GM23338 (cell line): ENCODE measurements at regions not wholly inside any gene's neighbourhood (a gene's known extent, or its start where the extent isn't known, plus 50 kb on each side); places are given as distances from the start of the nearest gene placed in this dataset.

Experiments
- ATAC-seq: fragments of 200-7000 bp; cut with Tn5 transposase; 3 replicates; pipeline ENCODE4 v1.9.1; 2020
- DNase-seq: peaks from one replicate; pipeline ENCODE4 v3.0.0-alpha.2; 2015; ENCODE audit warnings: low spot score
- H2AFZ ChIP-seq: fragments of 200-600 bp; sonication (generic); 2 replicates; pipeline ENCODE4 v1.8.0; 2016; ENCODE audit warnings: antibody characterized with exemption, mild to moderate bottlenecking, moderate library complexity
- H3F3A ChIP-seq: fragments of 200-600 bp; sonication (generic); replicated peaks from 2 replicates; pipeline ENCODE4 v1.8.0; 2017; ENCODE audit warnings: antibody characterized with exemption, mixed run types, low read depth
- H3K27ac ChIP-seq: fragments of 200-600 bp; sonication (generic); 2 replicates; pipeline ENCODE4 v1.6.1; 2016; ENCODE audit warnings: low read depth
- H3K27me3 ChIP-seq: fragments of 200-600 bp; sonication (generic); 2 replicates; pipeline ENCODE4 v1.8.0; 2016; ENCODE audit warnings: mild to moderate bottlenecking, mixed run types, moderate library complexity; ENCODE audit not compliant: insufficient read depth
- H3K36me3 ChIP-seq: fragments of 200-600 bp; sonication (generic); 2 replicates; pipeline ENCODE4 v1.8.0; 2016; ENCODE audit warnings: mild to moderate bottlenecking; ENCODE audit not compliant: insufficient read depth
- H3K4me1 ChIP-seq: fragments of 200-600 bp; sonication (generic); 2 replicates; pipeline ENCODE4 v1.8.0; 2016; ENCODE audit warnings: mild to moderate bottlenecking, moderate library complexity; ENCODE audit not compliant: insufficient read depth
- H3K4me2 ChIP-seq: fragments of 200-600 bp; sonication (generic); 2 replicates; pipeline ENCODE4 v1.7.1; 2017; ENCODE audit warnings: mixed run types
- H3K4me3 ChIP-seq: fragments of 200-600 bp; sonication (generic); 2 replicates; pipeline ENCODE4 v1.6.1; 2016; ENCODE audit warnings: mixed run types
- H3K79me2 ChIP-seq: fragments of 200-600 bp; sonication (generic); replicated peaks from 2 replicates; pipeline ENCODE4 v1.8.0; 2017; ENCODE audit warnings: mild to moderate bottlenecking; ENCODE audit not compliant: insufficient read depth
- H3K9me2 ChIP-seq: fragments of 200-600 bp; sonication (generic); 2 replicates; pipeline ENCODE4 v1.8.0; 2017; ENCODE audit not compliant: insufficient read depth
- H4K20me1 ChIP-seq: fragments of 200-600 bp; sonication (generic); replicated peaks from 2 replicates; pipeline ENCODE4 v1.8.0; 2017; ENCODE audit warnings: mild to moderate bottlenecking; ENCODE audit not compliant: insufficient read depth
- H3K27ac Mint-ChIP-seq: 2 replicates; pipeline ENCODE4 v1.8.0; 2020; ENCODE audit warnings: inconsistent platforms, mild to moderate bottlenecking, moderate library complexity, mixed read lengths
- H3K27me3 Mint-ChIP-seq: 3 replicates; pipeline ENCODE4 v1.8.0; 2022; ENCODE audit warnings: low read depth, mild to moderate bottlenecking, moderate library complexity, mixed read lengths, inconsistent platforms; ENCODE audit not compliant: insufficient read depth, poor library complexity
- H3K36me3 Mint-ChIP-seq: 3 replicates; pipeline ENCODE4 v1.8.0; 2021; ENCODE audit warnings: low read depth, mild to moderate bottlenecking, inconsistent platforms, moderate library complexity, mixed read lengths
- H3K4me1 Mint-ChIP-seq: 3 replicates; pipeline ENCODE4 v1.8.0; 2020; ENCODE audit warnings: mild to moderate bottlenecking, inconsistent platforms, mixed read lengths
- H3K4me3 Mint-ChIP-seq: 3 replicates; pipeline ENCODE4 v1.8.0; 2021; ENCODE audit warnings: moderate library complexity, mild to moderate bottlenecking, inconsistent platforms, mixed read lengths
- H3K9me3 Mint-ChIP-seq: 3 replicates; pipeline ENCODE4 v1.8.0; 2020; ENCODE audit warnings: moderate library complexity, mild to moderate bottlenecking, inconsistent platforms, mixed read lengths
- CREB1 ChIP-seq: fragments of 250-450 bp; sonication (Bioruptor Pico); IDR thresholded peaks from 2 replicates; pipeline ENCODE4 v1.5.0; 2020; ENCODE audit warnings: low read depth, mild to moderate bottlenecking, moderate library complexity
- EZH2phosphoT487 ChIP-seq: fragments of 200-600 bp; sonication (generic); IDR thresholded peaks from one replicate; pipeline ENCODE4 v1.8.1; 2018; ENCODE audit warnings: antibody characterized with exemption; ENCODE audit not compliant: unreplicated experiment
- NANOG ChIP-seq: IDR thresholded peaks from 2 replicates; pipeline ENCODE4 v1.6.1; 2016; ENCODE audit warnings: antibody characterized with exemption, borderline replicate concordance
- ZNF114 ChIP-seq: fragments of 250-450 bp; sonication (Bioruptor Pico); IDR thresholded peaks from 2 replicates; pipeline ENCODE4 v1.5.0; 2020; ENCODE audit warnings: mild to moderate bottlenecking, moderate library complexity
- TF ChIP-seq, protein P1 (sequence below), 2 experiments: fragments of 200-600 bp in 1 of 2; sonication (generic) in 1 of 2; conservative IDR thresholded peaks; 2 replicates each; pipeline versions ENCODE4 v1.5.1 to v1.6.1; 2016 to 2017; ENCODE audit warnings: antibody characterized with exemption in 2 of 2, low read depth in 2 of 2, mild to moderate bottlenecking in 2 of 2, moderate library complexity in 1 of 2
- TF ChIP-seq, protein P2 (sequence below): IDR thresholded peaks from one replicate; pipeline ENCODE4 v1.6.1; 2018; ENCODE audit warnings: antibody characterized with exemption; ENCODE audit not compliant: unreplicated experiment
- TF ChIP-seq, protein P3 (sequence below): fragments of 250-450 bp; sonication (Bioruptor Pico); IDR thresholded peaks from 2 replicates; pipeline ENCODE4 v1.5.0; 2020; ENCODE audit warnings: mild to moderate bottlenecking, moderate library complexity

DNA sequence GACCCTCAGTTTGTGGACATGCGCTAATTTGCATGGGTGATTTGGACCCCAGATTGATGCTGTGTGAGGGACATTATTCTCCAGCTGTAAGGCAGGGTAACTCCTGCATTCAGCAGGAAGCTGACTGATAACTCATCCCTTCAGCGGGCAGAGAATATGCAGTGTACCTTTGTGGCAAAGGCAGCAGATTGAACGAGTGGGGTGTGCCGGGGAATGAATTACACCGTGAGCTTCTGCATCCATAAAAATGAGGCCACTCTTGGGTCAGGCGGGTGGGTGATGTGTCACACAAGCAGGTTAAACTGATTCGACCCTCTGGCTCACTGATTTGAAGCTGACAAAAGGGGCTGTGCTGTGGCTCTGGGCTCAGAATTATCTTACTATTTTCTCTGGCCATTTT is 128.9 kb upstream of the PMFBP1 start:
- Mint-ChIP-seq H3K27me3 (no peaks in the 10 kb centered on the region), H3K4me3 (no peak overlapping the region), H3K4me1 (no peaks in the 10 kb centered on the region; the same call in 2 of the 3 replicates), H3K9me3 (peaks cover 6% of the 10 kb centered on the region; the same call in 2 of the 3 replicates), H3K36me3 (peaks cover 3% of the 10 kb centered on the region; the same call in 2 of the 3 replicates), H3K27ac (no peak overlapping the region)
- H3K27ac ChIP-seq: no peak overlapping the region
- TF ChIP-seq, protein P1, sequence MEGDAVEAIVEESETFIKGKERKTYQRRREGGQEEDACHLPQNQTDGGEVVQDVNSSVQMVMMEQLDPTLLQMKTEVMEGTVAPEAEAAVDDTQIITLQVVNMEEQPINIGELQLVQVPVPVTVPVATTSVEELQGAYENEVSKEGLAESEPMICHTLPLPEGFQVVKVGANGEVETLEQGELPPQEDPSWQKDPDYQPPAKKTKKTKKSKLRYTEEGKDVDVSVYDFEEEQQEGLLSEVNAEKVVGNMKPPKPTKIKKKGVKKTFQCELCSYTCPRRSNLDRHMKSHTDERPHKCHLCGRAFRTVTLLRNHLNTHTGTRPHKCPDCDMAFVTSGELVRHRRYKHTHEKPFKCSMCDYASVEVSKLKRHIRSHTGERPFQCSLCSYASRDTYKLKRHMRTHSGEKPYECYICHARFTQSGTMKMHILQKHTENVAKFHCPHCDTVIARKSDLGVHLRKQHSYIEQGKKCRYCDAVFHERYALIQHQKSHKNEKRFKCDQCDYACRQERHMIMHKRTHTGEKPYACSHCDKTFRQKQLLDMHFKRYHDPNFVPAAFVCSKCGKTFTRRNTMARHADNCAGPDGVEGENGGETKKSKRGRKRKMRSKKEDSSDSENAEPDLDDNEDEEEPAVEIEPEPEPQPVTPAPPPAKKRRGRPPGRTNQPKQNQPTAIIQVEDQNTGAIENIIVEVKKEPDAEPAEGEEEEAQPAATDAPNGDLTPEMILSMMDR (conservative IDR thresholded peaks at IDR 0.05; ENCODE audit: low read depth in 2 of 2): no peak
- no peak for TF ChIP-seq NANOG
- TF ChIP-seq, protein P2, sequence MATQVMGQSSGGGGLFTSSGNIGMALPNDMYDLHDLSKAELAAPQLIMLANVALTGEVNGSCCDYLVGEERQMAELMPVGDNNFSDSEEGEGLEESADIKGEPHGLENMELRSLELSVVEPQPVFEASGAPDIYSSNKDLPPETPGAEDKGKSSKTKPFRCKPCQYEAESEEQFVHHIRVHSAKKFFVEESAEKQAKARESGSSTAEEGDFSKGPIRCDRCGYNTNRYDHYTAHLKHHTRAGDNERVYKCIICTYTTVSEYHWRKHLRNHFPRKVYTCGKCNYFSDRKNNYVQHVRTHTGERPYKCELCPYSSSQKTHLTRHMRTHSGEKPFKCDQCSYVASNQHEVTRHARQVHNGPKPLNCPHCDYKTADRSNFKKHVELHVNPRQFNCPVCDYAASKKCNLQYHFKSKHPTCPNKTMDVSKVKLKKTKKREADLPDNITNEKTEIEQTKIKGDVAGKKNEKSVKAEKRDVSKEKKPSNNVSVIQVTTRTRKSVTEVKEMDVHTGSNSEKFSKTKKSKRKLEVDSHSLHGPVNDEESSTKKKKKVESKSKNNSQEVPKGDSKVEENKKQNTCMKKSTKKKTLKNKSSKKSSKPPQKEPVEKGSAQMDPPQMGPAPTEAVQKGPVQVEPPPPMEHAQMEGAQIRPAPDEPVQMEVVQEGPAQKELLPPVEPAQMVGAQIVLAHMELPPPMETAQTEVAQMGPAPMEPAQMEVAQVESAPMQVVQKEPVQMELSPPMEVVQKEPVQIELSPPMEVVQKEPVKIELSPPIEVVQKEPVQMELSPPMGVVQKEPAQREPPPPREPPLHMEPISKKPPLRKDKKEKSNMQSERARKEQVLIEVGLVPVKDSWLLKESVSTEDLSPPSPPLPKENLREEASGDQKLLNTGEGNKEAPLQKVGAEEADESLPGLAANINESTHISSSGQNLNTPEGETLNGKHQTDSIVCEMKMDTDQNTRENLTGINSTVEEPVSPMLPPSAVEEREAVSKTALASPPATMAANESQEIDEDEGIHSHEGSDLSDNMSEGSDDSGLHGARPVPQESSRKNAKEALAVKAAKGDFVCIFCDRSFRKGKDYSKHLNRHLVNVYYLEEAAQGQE: no peak
- TF ChIP-seq CREB1: no peak
- ATAC-seq (no peak), DNase-seq (no peak)
- no peaks in the 10 kb centered on the region for H3K27me3 ChIP-seq
- no peak overlapping the region for H2AFZ ChIP-seq
- no peaks in the 10 kb centered on the region for H3K79me2 ChIP-seq
- no peaks in the 10 kb centered on the region for H3K36me3 ChIP-seq
- no peak overlapping the region for H3K4me3 ChIP-seq
- no peak overlapping the region for H3K4me2 ChIP-seq
- no peaks in the 10 kb centered on the region for H4K20me1 ChIP-seq
- no peaks in the 10 kb centered on the region for H3K4me1 ChIP-seq
- no peaks in the 10 kb centered on the region for H3K9me2 ChIP-seq
- no peaks in the 10 kb centered on the region for H3F3A ChIP-seq

DNA sequence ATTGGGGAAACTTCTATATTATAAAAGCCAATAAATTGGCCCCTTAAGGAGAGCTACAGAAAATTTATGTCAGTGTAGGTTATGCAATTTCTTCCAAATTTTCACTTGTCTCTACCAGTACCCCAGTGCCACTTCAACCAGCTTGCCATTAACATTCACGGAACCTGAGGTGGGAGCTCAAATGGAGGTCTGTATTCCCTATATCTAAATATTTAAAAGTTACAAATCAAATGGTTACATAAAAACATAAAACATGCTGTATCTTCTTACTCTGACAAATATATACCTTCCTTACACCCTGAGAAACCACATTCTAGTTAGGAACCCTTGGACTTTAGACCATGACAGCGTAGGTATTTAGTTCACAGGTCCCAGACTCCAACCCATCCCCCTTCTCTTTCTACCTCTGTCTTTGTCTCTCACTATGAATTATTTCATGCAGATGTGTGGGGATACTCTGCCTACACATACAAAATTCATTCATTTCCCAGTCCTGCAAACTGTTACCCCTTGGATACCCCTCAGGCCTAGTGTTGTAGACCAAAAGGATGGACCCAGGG is 127.8 kb upstream of the PMFBP1 start:
- no peak overlapping the region for H3K27ac ChIP-seq
- H4K20me1 ChIP-seq: no peaks in the 10 kb centered on the region
- ATAC-seq (no peak), DNase-seq (no peak)
- H3K36me3 ChIP-seq: no peaks in the 10 kb centered on the region
- no peaks in the 10 kb centered on the region for H3K27me3 ChIP-seq
- no peak overlapping the region for H3K27ac Mint-ChIP-seq
- no peaks in the 10 kb centered on the region for H3K27me3 Mint-ChIP-seq
- H3F3A ChIP-seq: no peaks in the 10 kb centered on the region
- no peaks in the 10 kb centered on the region for H3K9me2 ChIP-seq
- no peaks in the 10 kb centered on the region for H3K4me1 ChIP-seq
- no peaks in the 10 kb centered on the region for H3K79me2 ChIP-seq
- H2AFZ ChIP-seq: no peak overlapping the region
- no peak overlapping the region for H3K4me3 ChIP-seq
- H3K4me2 ChIP-seq: no peak overlapping the region
- no peaks in the 10 kb centered on the region; the same call in 2 of the 3 replicates for H3K4me1 Mint-ChIP-seq
- peaks cover 3% of the 10 kb centered on the region; the same call in 1 of the 3 replicates for H3K9me3 Mint-ChIP-seq
- no peak overlapping the region for H3K4me3 Mint-ChIP-seq
- peaks cover 3% of the 10 kb centered on the region; the same call in 2 of the 3 replicates for H3K36me3 Mint-ChIP-seq
- TF ChIP-seq ZNF114 (CRISPR knock-in tag) (no peak), EZH2phosphoT487 (no peak)
- TF ChIP-seq, protein P3, sequence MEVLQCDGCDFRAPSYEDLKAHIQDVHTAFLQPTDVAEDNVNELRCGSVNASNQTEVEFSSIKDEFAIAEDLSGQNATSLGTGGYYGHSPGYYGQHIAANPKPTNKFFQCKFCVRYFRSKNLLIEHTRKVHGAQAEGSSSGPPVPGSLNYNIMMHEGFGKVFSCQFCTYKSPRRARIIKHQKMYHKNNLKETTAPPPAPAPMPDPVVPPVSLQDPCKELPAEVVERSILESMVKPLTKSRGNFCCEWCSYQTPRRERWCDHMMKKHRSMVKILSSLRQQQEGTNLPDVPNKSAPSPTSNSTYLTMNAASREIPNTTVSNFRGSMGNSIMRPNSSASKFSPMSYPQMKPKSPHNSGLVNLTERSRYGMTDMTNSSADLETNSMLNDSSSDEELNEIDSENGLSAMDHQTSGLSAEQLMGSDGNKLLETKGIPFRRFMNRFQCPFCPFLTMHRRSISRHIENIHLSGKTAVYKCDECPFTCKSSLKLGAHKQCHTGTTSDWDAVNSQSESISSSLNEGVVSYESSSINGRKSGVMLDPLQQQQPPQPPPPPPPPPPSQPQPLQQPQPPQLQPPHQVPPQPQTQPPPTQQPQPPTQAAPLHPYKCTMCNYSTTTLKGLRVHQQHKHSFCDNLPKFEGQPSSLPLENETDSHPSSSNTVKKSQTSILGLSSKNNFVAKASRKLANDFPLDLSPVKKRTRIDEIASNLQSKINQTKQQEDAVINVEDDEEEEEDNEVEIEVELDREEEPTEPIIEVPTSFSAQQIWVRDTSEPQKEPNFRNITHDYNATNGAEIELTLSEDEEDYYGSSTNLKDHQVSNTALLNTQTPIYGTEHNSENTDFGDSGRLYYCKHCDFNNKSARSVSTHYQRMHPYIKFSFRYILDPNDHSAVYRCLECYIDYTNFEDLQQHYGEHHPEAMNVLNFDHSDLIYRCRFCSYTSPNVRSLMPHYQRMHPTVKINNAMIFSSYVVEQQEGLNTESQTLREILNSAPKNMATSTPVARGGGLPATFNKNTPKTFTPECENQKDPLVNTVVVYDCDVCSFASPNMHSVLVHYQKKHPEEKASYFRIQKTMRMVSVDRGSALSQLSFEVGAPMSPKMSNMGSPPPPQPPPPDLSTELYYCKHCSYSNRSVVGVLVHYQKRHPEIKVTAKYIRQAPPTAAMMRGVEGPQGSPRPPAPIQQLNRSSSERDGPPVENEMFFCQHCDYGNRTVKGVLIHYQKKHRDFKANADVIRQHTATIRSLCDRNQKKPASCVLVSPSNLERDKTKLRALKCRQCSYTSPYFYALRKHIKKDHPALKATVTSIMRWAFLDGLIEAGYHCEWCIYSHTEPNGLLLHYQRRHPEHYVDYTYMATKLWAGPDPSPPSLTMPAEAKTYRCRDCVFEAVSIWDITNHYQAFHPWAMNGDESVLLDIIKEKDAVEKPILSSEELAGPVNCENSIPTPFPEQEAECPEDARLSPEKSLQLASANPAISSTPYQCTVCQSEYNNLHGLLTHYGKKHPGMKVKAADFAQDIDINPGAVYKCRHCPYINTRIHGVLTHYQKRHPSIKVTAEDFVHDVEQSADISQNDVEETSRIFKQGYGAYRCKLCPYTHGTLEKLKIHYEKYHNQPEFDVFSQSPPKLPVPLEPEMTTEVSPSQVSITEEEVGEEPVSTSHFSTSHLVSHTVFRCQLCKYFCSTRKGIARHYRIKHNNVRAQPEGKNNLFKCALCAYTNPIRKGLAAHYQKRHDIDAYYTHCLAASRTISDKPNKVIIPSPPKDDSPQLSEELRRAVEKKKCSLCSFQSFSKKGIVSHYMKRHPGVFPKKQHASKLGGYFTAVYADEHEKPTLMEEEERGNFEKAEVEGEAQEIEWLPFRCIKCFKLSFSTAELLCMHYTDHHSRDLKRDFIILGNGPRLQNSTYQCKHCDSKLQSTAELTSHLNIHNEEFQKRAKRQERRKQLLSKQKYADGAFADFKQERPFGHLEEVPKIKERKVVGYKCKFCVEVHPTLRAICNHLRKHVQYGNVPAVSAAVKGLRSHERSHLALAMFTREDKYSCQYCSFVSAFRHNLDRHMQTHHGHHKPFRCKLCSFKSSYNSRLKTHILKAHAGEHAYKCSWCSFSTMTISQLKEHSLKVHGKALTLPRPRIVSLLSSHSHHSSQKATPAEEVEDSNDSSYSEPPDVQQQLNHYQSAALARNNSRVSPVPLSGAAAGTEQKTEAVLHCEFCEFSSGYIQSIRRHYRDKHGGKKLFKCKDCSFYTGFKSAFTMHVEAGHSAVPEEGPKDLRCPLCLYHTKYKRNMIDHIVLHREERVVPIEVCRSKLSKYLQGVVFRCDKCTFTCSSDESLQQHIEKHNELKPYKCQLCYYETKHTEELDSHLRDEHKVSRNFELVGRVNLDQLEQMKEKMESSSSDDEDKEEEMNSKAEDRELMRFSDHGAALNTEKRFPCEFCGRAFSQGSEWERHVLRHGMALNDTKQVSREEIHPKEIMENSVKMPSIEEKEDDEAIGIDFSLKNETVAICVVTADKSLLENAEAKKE: no peak
